BLaER1 treated with 17β-estradiol and CSF1 and Interleukin-3, amounts not matched to agents 10 nM and 100 nM (cell line): ENCODE measurements at regions not wholly inside any gene's neighbourhood (a gene's known extent, or its start where the extent isn't known, plus 50 kb on each side); places are given as distances from the start of the nearest gene placed in this dataset.
A peak's percentile ranks its signal among the peaks of the same experiment; 100 is the strongest.

Experiments
- H3K27ac ChIP-seq, 11 experiments: shearing (Covaris generic); formaldehyde crosslinking; 2 replicates each; pipeline ENCODE4 v1.8.1; 2022
- H3K27me3 ChIP-seq, 11 experiments: shearing (Covaris generic); formaldehyde crosslinking; 2 replicates each; pipeline ENCODE4 v1.8.1; 2022
- H3K36me3 ChIP-seq, 11 experiments: shearing (Covaris generic); formaldehyde crosslinking; 2 replicates each; pipeline ENCODE4 v1.8.1; 2022
- H3K4me1 ChIP-seq, 10 experiments: shearing (Covaris generic); formaldehyde crosslinking; 2 replicates each; pipeline ENCODE4 v1.8.1; 2022
- H3K4me2 ChIP-seq, 11 experiments: shearing (Covaris generic); formaldehyde crosslinking; 2 replicates each; pipeline ENCODE4 v1.8.1; 2022
- H3K4me3 ChIP-seq, 10 experiments: shearing (Covaris generic); formaldehyde crosslinking; 2 replicates each; pipeline ENCODE4 v1.8.1; 2022
- H3K9ac ChIP-seq, 11 experiments: shearing (Covaris generic); formaldehyde crosslinking; 2 replicates each; pipeline ENCODE4 v1.8.1; 2022
- H3K9me3 ChIP-seq, 11 experiments: shearing (Covaris generic); formaldehyde crosslinking; replicated peaks in 1 of 11; 2 replicates each; pipeline ENCODE4 v1.8.1; 2022
- H4K20me1 ChIP-seq, 11 experiments: shearing (Covaris generic); formaldehyde crosslinking; 2 replicates each; pipeline ENCODE4 v1.8.1; 2022
- Cebpa-rat ChIP-seq, 11 experiments: shearing (Covaris generic); IDR thresholded peaks; 2 replicates each; pipeline ENCODE4 v1.8.1; 2022

DNA sequence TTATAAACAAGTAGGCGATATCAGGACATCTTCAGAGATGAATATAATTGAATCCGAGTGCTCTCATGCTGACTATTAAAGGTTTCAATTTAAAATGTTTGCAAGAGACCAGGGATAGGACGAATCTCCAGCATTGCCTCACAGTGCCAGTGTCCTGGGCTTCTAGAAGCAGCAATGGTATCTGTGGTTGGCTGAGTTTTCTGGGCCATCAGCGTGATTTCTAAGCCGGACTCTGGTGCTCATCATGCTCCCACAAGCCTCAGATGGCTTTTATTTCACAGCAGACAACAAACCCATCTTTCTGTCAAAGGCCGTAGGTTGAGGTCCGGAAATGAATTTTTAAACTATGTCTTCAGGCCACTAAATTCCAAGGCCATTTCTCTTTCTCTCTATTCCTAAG lies 187.7 kb downstream of the FOXO1 start:
- TF ChIP-seq Cebpa-rat (IDR thresholded peaks at IDR 0.05), result no peak
- Histone ChIP-seq H4K20me1 (0 out of 22 replicates have a peak, but pooled peaks cover 0 to under 1% (median 0%) of the 10 kb centered on the region in 11 experiments), H3K9me3 (peaks cover 0 to 8% (median 4%) of the 10 kb centered on the region in 11 experiments; a peak in 5 of 22 replicates), H3K36me3 (no peaks in the 10 kb centered on the region), H3K4me3 (no peak overlapping the region), H3K4me2 (peak overlapping the region in 10 of 11 experiments; percentile 36 to 96 (median 82); a peak in 15 of 22 replicates), H3K27ac (peak overlapping the region in 9 of 11 experiments; percentile 18 to 90 (median 74); a peak in 11 of 22 replicates), H3K9ac (peak overlapping the region in 1 of 11 experiments; percentile 25; a peak in 1 of 22 replicates), H3K4me1 (peaks cover 36 to 77% (median 72%) of the 10 kb centered on the region in 10 experiments), H3K27me3 (0 out of 22 replicates have a peak, but pooled peaks cover 0 to 3% (median 0%) of the 10 kb centered on the region in 11 experiments)

DNA sequence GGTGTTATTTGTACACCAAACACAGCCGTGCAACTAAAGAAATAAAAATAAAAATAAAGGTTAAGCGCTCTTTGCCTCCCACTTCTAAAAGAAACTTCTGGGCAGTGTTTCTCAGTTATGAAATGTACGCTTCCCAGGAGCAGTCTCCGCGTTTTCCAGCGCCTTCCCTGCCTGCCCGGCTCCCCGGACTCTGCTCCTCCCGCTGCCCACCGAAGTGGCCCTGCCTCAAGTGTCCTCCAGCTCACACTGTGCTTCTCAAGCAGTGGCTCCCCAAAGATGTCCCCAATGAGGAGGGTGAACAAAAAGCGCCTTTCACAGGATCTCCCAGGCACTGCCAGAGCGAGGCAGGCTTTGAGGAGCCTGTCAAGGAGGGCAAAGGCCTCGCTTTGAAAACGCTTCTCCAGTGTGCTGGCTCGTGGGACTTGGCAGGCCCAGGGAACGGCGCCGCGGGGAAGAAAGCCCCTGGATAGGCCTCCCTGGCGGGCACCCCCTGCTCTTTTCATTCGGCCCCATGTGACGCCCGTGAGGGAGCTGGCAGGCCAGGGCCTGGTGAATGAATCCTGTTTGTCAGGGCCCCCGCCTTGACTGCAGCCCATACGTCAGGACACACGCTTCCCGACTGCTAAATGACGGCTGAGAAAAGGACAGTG lies 187.1 kb downstream of the FOXO1 start:
- no peak for TF ChIP-seq Cebpa-rat (IDR thresholded peaks at IDR 0.05)
- 0 out of 22 replicates have a peak, but pooled peaks cover 0 to 3% (median 0%) of the 10 kb centered on the region in 11 experiments for H3K27me3 ChIP-seq
- peak overlapping the region in 9 of 11 experiments; percentile 79 to 96 (median 84); a peak in 16 of 22 replicates for H3K4me2 ChIP-seq
- peak overlapping the region in 10 of 11 experiments; percentile 30 to 90 (median 72); a peak in 18 of 22 replicates for H3K27ac ChIP-seq
- 0 out of 22 replicates have a peak, but pooled peaks cover 0 to 5% (median 0%) of the 10 kb centered on the region in 11 experiments for H4K20me1 ChIP-seq
- H3K4me3 ChIP-seq, result no peak overlapping the region
- H3K9me3 ChIP-seq, result peaks cover 0 to 8% (median 3%) of the 10 kb centered on the region in 11 experiments; a peak in 5 of 22 replicates
- peaks cover 41 to 82% (median 77%) of the 10 kb centered on the region in 10 experiments for H3K4me1 ChIP-seq
- no peaks in the 10 kb centered on the region for H3K36me3 ChIP-seq
- peak overlapping the region in 4 of 11 experiments; percentile 25 to 64 (median 30); a peak in 5 of 22 replicates for H3K9ac ChIP-seq

DNA sequence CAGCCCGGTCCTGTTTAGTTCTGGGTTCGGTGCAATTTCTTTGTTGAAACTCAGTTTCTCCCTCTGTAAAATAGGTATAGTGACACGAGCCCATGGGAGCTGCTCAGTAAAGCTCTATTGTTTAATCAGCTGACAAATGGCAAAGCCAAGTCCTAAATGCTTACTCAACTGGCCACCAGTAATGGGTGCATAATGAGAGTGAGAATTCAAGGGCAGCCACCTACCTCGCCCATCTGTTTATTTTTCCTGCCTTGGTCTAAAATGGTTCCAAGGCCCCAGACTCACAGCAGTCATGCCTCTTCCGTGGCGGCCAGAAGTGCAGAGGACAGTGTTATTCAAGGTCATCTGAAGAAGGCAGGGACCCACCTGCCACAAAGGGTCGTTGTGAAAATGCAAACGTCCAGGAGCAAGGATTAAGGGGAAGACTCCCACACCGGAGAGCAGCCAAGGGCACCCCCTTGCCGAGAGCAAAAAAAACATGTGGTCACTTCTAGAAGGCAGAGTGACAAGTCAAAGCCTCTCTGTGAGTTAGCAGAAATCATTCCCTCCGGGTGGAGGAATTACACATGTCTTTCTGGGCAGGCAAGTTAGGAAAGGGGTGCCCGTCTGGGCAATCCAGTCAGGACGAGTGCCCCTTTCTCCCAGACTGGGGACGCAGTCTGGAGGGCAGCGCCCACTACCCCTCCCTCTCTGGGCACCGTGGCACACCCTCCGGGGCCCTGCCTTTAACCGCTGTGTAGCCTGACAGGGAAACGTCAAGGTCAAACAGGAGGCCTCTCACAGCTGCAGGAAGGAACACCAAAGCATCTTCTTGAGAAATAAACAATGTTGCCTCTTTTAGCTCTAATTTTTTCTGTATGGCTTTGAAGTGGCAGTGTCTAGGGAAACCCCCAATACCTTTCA lies 186.2 kb downstream of the FOXO1 start:
- Histone ChIP-seq H3K4me1 (peaks cover 48 to 91% (median 85%) of the 10 kb centered on the region in 10 experiments), H3K4me2 (peak overlapping the region; percentile 52 to 96 (median 80)), H3K27me3 (0 out of 22 replicates have a peak, but pooled peaks cover 0 to 3% (median 0%) of the 10 kb centered on the region in 11 experiments), H3K4me3 (no peak overlapping the region), H3K9ac (peak overlapping the region in 9 of 11 experiments; percentile 22 to 64 (median 34); a peak in 14 of 22 replicates), H3K9me3 (peaks cover 0 to 8% (median 0%) of the 10 kb centered on the region in 11 experiments; a peak in 4 of 22 replicates), H3K27ac (peak overlapping the region in 10 of 11 experiments; percentile 22 to 90 (median 70); a peak in 19 of 22 replicates), H3K36me3 (no peaks in the 10 kb centered on the region), H4K20me1 (0 out of 22 replicates have a peak, but pooled peaks cover 0 to 5% (median 0%) of the 10 kb centered on the region in 11 experiments)
- TF ChIP-seq Cebpa-rat (IDR thresholded peaks at IDR 0.05), result no peak

DNA sequence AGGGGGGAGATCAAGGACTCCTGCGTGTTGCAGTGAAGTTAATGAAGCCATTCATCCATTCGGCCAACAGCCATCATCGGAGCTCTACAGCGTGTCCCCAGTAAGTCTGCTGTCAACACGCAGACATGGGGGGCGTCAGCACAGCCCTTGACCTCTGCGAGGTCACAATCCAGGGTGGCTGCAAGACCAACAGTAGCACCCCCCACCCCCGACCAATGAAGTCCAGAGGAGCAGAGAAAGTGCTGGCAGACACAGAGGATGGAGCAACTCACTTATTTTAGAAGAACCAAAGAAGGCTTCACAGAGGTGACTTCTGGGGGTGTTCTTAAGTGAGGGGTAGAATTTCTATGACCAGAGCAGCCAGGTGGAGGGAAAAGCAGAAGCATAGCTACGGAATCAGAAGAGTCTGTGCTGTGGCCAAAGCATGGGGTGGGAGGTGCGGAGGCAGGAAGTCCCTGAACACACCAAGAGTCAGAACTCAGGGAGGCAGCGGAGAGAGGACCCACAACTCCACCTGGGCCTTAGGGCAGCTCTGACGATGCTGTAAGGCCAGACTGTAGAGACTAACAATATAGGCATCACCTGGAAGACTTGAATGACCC lies 185.4 kb downstream of the FOXO1 start:
- H3K9ac ChIP-seq, result peak overlapping the region in 9 of 11 experiments; percentile 22 to 64 (median 34); a peak in 14 of 22 replicates

DNA sequence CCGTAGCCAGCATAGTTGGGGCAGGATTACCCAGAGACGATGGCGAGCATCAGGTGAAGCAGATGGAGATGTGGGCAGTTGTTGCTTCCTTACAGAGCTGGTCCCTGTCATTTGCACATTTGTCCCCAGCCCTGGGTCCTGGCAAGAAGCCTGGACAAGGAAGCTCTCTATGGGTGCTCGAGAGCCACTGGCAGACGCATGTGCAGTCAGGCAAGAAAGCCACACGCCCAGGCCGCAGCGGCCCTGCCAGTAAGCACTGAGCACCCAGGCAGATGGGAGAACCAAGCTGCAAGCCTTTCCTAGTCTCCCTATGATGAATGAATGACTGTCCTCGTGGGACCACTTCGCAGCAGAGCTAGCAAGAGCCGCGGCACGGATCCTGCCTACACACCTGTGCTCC lies 182.8 kb downstream of the FOXO1 start:
- Histone ChIP-seq H3K36me3 (no peaks in the 10 kb centered on the region), H3K9ac (peak overlapping the region in 1 of 11 experiments; percentile 37; a peak in 2 of 22 replicates), H4K20me1 (0 out of 22 replicates have a peak, but pooled peaks cover 0 to 5% (median 0%) of the 10 kb centered on the region in 11 experiments), H3K9me3 (peaks cover 0 to 8% (median 0%) of the 10 kb centered on the region in 11 experiments; a peak in 4 of 22 replicates), H3K4me3 (no peak overlapping the region), H3K4me1 (peaks cover 38 to 77% (median 67%) of the 10 kb centered on the region in 10 experiments), H3K27me3 (0 out of 22 replicates have a peak, but pooled peaks cover 0 to 3% (median 0%) of the 10 kb centered on the region in 11 experiments), H3K4me2 (peak overlapping the region; percentile 48 to 92 (median 77)), H3K27ac (0 out of 22 replicates have a peak overlapping the region, but pooled peaks of 1 of the 11 experiments have one; percentile 20)
- TF ChIP-seq Cebpa-rat (IDR thresholded peaks at IDR 0.05), result no peak

More for the DNA sequence above, 185.4 kb downstream of the FOXO1 start:
- Histone ChIP-seq H3K27ac (peak overlapping the region in 10 of 11 experiments; percentile 22 to 90 (median 64); a peak in 18 of 22 replicates), H3K9me3 (peaks cover 0 to 8% (median 0%) of the 10 kb centered on the region in 11 experiments; a peak in 4 of 22 replicates), H3K27me3 (0 out of 22 replicates have a peak, but pooled peaks cover 0 to 3% (median 0%) of the 10 kb centered on the region in 11 experiments), H3K4me3 (no peak overlapping the region), H3K4me2 (peak overlapping the region; percentile 52 to 96 (median 80)), H4K20me1 (0 out of 22 replicates have a peak, but pooled peaks cover 0 to 5% (median 0%) of the 10 kb centered on the region in 11 experiments), H3K4me1 (peaks cover 52 to 98% (median 89%) of the 10 kb centered on the region in 10 experiments), H3K36me3 (no peaks in the 10 kb centered on the region)
- no peak for TF ChIP-seq Cebpa-rat (IDR thresholded peaks at IDR 0.05)

DNA sequence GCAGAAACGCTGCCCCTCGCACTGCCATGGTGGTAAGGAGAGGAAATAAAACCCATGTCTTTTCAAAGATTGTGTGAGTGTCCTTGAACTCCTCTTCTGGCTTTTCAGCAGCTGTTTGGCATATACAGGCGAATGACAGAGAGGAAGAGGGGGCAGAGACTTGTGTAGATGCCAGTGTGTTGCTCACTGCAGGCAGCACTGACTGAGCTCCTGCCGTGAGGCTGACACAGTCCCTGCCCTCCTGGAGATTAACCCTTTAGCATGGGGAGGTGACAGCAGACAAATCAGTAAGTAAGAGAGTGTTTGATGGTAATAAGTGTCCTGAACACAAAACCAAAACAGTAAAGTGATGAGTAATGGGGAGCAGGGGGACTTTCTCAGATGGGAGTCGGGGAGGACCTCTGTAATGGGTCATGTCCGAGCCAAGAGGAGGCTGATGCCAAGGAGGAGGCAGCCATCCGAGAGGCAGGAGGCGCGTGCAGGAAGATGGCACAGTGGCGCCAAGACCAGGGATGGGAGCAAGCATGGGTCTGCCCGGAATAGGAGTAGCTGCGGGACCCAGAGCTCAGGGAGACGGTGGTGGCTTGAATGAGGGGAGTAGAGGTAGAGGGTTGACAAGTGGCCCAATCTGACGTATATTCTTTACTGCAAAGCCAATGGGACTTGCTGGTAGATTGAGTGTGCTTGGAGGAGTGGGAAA lies 182.2 kb downstream of the FOXO1 start:
- H3K4me2 ChIP-seq, result peak overlapping the region; percentile 48 to 92 (median 77)
- no peak overlapping the region for H3K4me3 ChIP-seq
- TF ChIP-seq Cebpa-rat (IDR thresholded peaks at IDR 0.05), result no peak
- H3K27ac ChIP-seq, result peak overlapping the region in 1 of 11 experiments; percentile 20; a peak in 2 of 22 replicates
- H3K36me3 ChIP-seq, result no peaks in the 10 kb centered on the region
- 0 out of 22 replicates have a peak, but pooled peaks cover 0 to 5% (median 0%) of the 10 kb centered on the region in 11 experiments for H4K20me1 ChIP-seq
- H3K9ac ChIP-seq, result peak overlapping the region in 1 of 11 experiments; percentile 37; a peak in 2 of 22 replicates
- H3K4me1 ChIP-seq, result peaks cover 38 to 71% (median 61%) of the 10 kb centered on the region in 10 experiments
- peaks cover 0 to 8% (median 0%) of the 10 kb centered on the region in 11 experiments; a peak in 4 of 22 replicates for H3K9me3 ChIP-seq
- 0 out of 22 replicates have a peak, but pooled peaks cover 0 to 3% (median 0%) of the 10 kb centered on the region in 11 experiments for H3K27me3 ChIP-seq

DNA sequence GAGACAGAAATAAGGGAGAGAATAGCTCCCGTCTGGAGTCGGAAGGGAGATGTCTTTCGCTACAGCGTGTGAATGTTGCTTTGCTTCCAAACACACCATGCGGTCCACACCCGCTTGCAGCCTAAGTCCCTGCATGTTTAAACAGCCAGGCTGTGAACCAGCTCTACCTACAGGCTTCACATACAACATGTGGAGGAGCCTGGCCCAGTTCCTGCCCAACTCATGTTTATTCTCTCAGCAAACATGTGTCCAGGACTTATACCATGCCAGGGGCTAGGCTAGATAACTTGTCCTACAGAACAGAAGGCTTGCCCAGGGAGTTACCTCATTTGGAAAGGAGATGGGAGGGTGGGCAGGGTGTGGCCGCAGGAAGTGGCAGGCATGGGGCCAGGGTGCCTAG lies 181.5 kb downstream of the FOXO1 start:
- Histone ChIP-seq H3K9me3 (peaks cover 0 to 8% (median 0%) of the 10 kb centered on the region in 11 experiments; a peak in 4 of 22 replicates), H3K27ac (no peak overlapping the region), H3K4me1 (peaks cover 36 to 67% (median 53%) of the 10 kb centered on the region in 10 experiments), H3K9ac (no peak overlapping the region), H3K27me3 (0 out of 22 replicates have a peak, but pooled peaks cover 0 to 3% (median 0%) of the 10 kb centered on the region in 11 experiments), H4K20me1 (0 out of 22 replicates have a peak, but pooled peaks cover 0 to 5% (median 0%) of the 10 kb centered on the region in 11 experiments), H3K4me3 (no peak overlapping the region), H3K36me3 (no peaks in the 10 kb centered on the region), H3K4me2 (peak overlapping the region in 8 of 11 experiments; percentile 11 to 92 (median 76); a peak in 9 of 22 replicates)
- TF ChIP-seq Cebpa-rat (IDR thresholded peaks at IDR 0.05), result no peak
